Common myeloid progenitor, CD34-positive (primary cell): ENCODE measurements at regions not wholly inside any gene's neighbourhood (a gene's known extent, or its start where the extent isn't known, plus 50 kb on each side); places are given as distances from the start of the nearest gene placed in this dataset.

ENCODE experiments used
- CTCF ChIA-PET: fragments of 350-600 bp; sonication (Branson Sonifier 250); formaldehyde crosslinking; loops from one replicate; lab custom pipeline; 2021; ENCODE audit warnings: antibody characterized with exemption; lab: Charles Lee
- POLR2A ChIA-PET: fragments of 350-600 bp; sonication (Branson Sonifier 250); formaldehyde crosslinking; loops from one replicate; lab custom pipeline; 2021; ENCODE audit warnings: antibody characterized with exemption; lab: Charles Lee
- DNase-seq, 3 donors: peaks; one replicate each; pipeline versions ENCODE4 v3.0.0 to v3.0.0-alpha.2; 2013
- H3K27ac ChIP-seq, 2 experiments: 1 replicate in 1 of 2; 2 replicates in 1 of 2; pipeline ENCODE4 v1.7.0; 2013; ENCODE audit warnings: inconsistent platforms in 2 of 2, low read length in 2 of 2, mild to moderate bottlenecking in 2 of 2, low read depth in 1 of 2, moderate library complexity in 1 of 2; ENCODE audit not compliant: severe bottlenecking in 2 of 2, insufficient read depth in 1 of 2, poor library complexity in 1 of 2
- H3K27me3 ChIP-seq, 5 experiments: replicated peaks in 2 of 5; 1 replicate in 3 of 5; 2 replicates in 2 of 5; pipeline versions ENCODE4 v1.6.1 to v1.7.0; 2013; ENCODE audit warnings: low read length in 4 of 5, mild to moderate bottlenecking in 2 of 5, moderate library complexity in 2 of 5, inconsistent platforms in 1 of 5; ENCODE audit not compliant: insufficient read depth in 5 of 5, control insufficient read depth in 4 of 5
- H3K36me3 ChIP-seq, 4 experiments: 1 replicate in 2 of 4; 2 replicates in 2 of 4; pipeline versions ENCODE4 v1.6.1 to v1.7.0; 2013; ENCODE audit warnings: low read length in 3 of 4, control low read depth in 1 of 4, mild to moderate bottlenecking in 1 of 4; ENCODE audit not compliant: control insufficient read depth in 4 of 4, insufficient read depth in 4 of 4
- H3K4me1 ChIP-seq, 4 experiments: 1 replicate in 3 of 4; 2 replicates in 1 of 4; pipeline versions ENCODE4 v1.6.1 to v1.7.1; 2013; ENCODE audit warnings: low read length in 3 of 4, mild to moderate bottlenecking in 3 of 4, control low read depth in 1 of 4, inconsistent platforms in 1 of 4, moderate library complexity in 1 of 4; ENCODE audit not compliant: control insufficient read depth in 4 of 4, insufficient read depth in 4 of 4; ENCODE audit errors: control extremely low read depth in 1 of 4
- H3K4me3 ChIP-seq, 7 experiments: 1 replicate in 4 of 7; 2 replicates in 3 of 7; pipeline versions ENCODE4 v1.5.1 to v1.7.0; 2013; ENCODE audit warnings: mild to moderate bottlenecking in 7 of 7, low read length in 6 of 7, moderate library complexity in 6 of 7, inconsistent platforms in 2 of 7, low read depth in 2 of 7, control low read depth in 1 of 7; ENCODE audit not compliant: insufficient read depth in 4 of 7, control insufficient read depth in 1 of 7; ENCODE audit errors: extremely low read depth in 1 of 7
- H3K9me3 ChIP-seq, 5 experiments: 1 replicate in 4 of 5; 2 replicates in 1 of 5; pipeline versions ENCODE4 v1.6.1 to v1.7.1; 2013; ENCODE audit warnings: low read length in 4 of 5, mild to moderate bottlenecking in 2 of 5, inconsistent platforms in 1 of 5, low read depth in 1 of 5, moderate library complexity in 1 of 5; ENCODE audit not compliant: control insufficient read depth in 4 of 5, insufficient read depth in 2 of 5; ENCODE audit errors: control extremely low read depth in 1 of 5
- WGBS: methylation state at CpG from one replicate; pipeline ENCODE4 v1.1.5; 2013; ENCODE audit not compliant: insufficient coverage; 5-methylcytosine and 5-hydroxymethylcytosine counted together

- 100% methylated on average over 1 of the region's 4 CpGs for WGBS
- DNase-seq, result no peak
- H3K4me3 ChIP-seq, result no peak overlapping the region
- no peaks in the 10 kb centered on the region for H3K27me3 ChIP-seq
- H3K36me3 ChIP-seq, result no peaks in the 10 kb centered on the region
- no peaks in the 10 kb centered on the region for H3K4me1 ChIP-seq
- ChIA-PET POLR2A (no interaction called here), CTCF (no interaction called here)
- H3K9me3 ChIP-seq, result no peaks in the 10 kb centered on the region
- no peak overlapping the region for H3K27ac ChIP-seq
Measured at GRCh38 chr4:45751877-45752530, 371.9 kb downstream of the GABRG1 start.

GRCh38 chr4:45750721-45751120 is 373.1 kb downstream of the GABRG1 start:
- no peak overlapping the region for H3K4me3 ChIP-seq
- no peaks in the 10 kb centered on the region for H3K9me3 ChIP-seq
- H3K27ac ChIP-seq, result no peak overlapping the region
- H3K36me3 ChIP-seq, result no peaks in the 10 kb centered on the region
- ChIA-PET CTCF (no interaction called here), POLR2A (no interaction called here)
- H3K4me1 ChIP-seq, result no peaks in the 10 kb centered on the region
- no peaks in the 10 kb centered on the region for H3K27me3 ChIP-seq
- no peak for DNase-seq
- 100% methylated on average over 1 of the region's 2 CpGs for WGBS

GRCh38 chr4:45745741-45746140 is 378.1 kb downstream of the GABRG1 start:
- DNase-seq, result no peak
- 82% methylated on average over 2 of the region's 3 CpGs for WGBS
- ChIA-PET POLR2A (no interaction called here), CTCF (no interaction called here)
- H3K4me3 ChIP-seq, result no peak overlapping the region
- no peak overlapping the region for H3K27ac ChIP-seq
- no peaks in the 10 kb centered on the region for H3K36me3 ChIP-seq
- peaks cover 0 to 5% (median 4%) of the 10 kb centered on the region in 5 experiments for H3K9me3 ChIP-seq
- H3K27me3 ChIP-seq, result no peaks in the 10 kb centered on the region
- H3K4me1 ChIP-seq, result no peaks in the 10 kb centered on the region

GRCh38 chr4:45741897-45742296 is 382.0 kb downstream of the GABRG1 start:
- H3K4me3 ChIP-seq, result no peak overlapping the region
- peaks cover 0 to 18% (median 4%) of the 10 kb centered on the region in 5 experiments for H3K9me3 ChIP-seq
- no peaks in the 10 kb centered on the region for H3K36me3 ChIP-seq
- CTCF ChIA-PET, result interaction anchor here (0.6 kb wide), 1 partner anchor 44 kb away, joined by 4 read pairs; no protein-coding TSS in a partner anchor
- no peak for DNase-seq
- WGBS, result no CpG with 5 or more reads among the region's 1 CpG
- POLR2A ChIA-PET, result no interaction called here
- H3K27me3 ChIP-seq, result no peaks in the 10 kb centered on the region
- no peak overlapping the region for H3K27ac ChIP-seq
- no peaks in the 10 kb centered on the region for H3K4me1 ChIP-seq

- ChIA-PET POLR2A (no interaction called here), CTCF (no interaction called here)
- Histone ChIP-seq H3K4me1 (no peaks in the 10 kb centered on the region), H3K27me3 (no peaks in the 10 kb centered on the region), H3K4me3 (no peak overlapping the region), H3K27ac (no peak overlapping the region), H3K9me3 (no peaks in the 10 kb centered on the region), H3K36me3 (no peaks in the 10 kb centered on the region)
- no CpG with 5 or more reads among the region's 1 CpG for WGBS
- DNase-seq, result no peak
Measured at GRCh38 chr4:45732161-45732560, 391.7 kb downstream of the GABRG1 start.

GRCh38 chr4:45716093-45716492 is 407.8 kb downstream of the GABRG1 start:
- ChIA-PET POLR2A (no interaction called here), CTCF (no interaction called here)
- H3K4me1 ChIP-seq, result no peaks in the 10 kb centered on the region
- peaks cover 0 to 1% (median 0%) of the 10 kb centered on the region in 5 experiments for H3K9me3 ChIP-seq
- no peak overlapping the region for H3K4me3 ChIP-seq
- no peaks in the 10 kb centered on the region for H3K27me3 ChIP-seq
- 67% methylated on average over 1 of the region's 3 CpGs for WGBS
- H3K27ac ChIP-seq, result no peak overlapping the region
- no peaks in the 10 kb centered on the region for H3K36me3 ChIP-seq
- no peak for DNase-seq

GRCh38 chr4:45713996-45714395 is 409.9 kb downstream of the GABRG1 start:
- no peak for DNase-seq
- Histone ChIP-seq H3K27me3 (no peaks in the 10 kb centered on the region), H3K4me3 (no peak overlapping the region), H3K36me3 (no peaks in the 10 kb centered on the region), H3K9me3 (no peaks in the 10 kb centered on the region), H3K4me1 (no peaks in the 10 kb centered on the region), H3K27ac (no peak overlapping the region)
- POLR2A ChIA-PET, result no interaction called here
- CTCF ChIA-PET, result interaction anchor here (0.6 kb wide), 1 partner anchor 392 kb away, joined by 3 read pairs; no protein-coding TSS in a partner anchor
- WGBS, result no CpG with 5 or more reads among the region's 1 CpG
